Fibroblast of lung (primary cell): ENCODE measurements at regions not wholly inside any gene's neighbourhood (a gene's known extent, or its start where the extent isn't known, plus 50 kb on each side); places are given as distances from the start of the nearest gene placed in this dataset.

Source experiments
- CTCF ChIP-seq, 2 donors: IDR thresholded peaks in 1 of 2; conservative IDR thresholded peaks in 1 of 2; 1 replicate in 1 of 2; 2 replicates in 1 of 2; pipeline ENCODE4 v1.5.1; 2011 to 2012; ENCODE audit warnings: low read length in 2 of 2, control low read depth in 1 of 2, inconsistent platforms in 1 of 2, low read depth in 1 of 2, mild to moderate bottlenecking in 1 of 2
- EZH2 ChIP-seq: IDR thresholded peaks from 2 replicates; pipeline ENCODE4 v1.5.1; 2012; ENCODE audit warnings: low read length, control low read depth, mild to moderate bottlenecking; ENCODE audit errors: missing control alignments

GRCh38 chr21:14050121-14050520 lies 160.6 kb downstream of the LIPI start:
- TF ChIP-seq CTCF (conservative IDR thresholded peaks at IDR 0.05 in 1 of 2, IDR thresholded peaks at IDR 0.05 in 1 of 2; ENCODE audit: low read depth in 1 of 2, low read length in 2 of 2) (no peak), EZH2 (no peak)
